ENCODE measurements at regions not wholly inside any gene's neighbourhood (a gene's known extent, or its start where the extent isn't known, plus 50 kb on each side); places are given as distances from the start of the nearest gene placed in this dataset.

DNA sequence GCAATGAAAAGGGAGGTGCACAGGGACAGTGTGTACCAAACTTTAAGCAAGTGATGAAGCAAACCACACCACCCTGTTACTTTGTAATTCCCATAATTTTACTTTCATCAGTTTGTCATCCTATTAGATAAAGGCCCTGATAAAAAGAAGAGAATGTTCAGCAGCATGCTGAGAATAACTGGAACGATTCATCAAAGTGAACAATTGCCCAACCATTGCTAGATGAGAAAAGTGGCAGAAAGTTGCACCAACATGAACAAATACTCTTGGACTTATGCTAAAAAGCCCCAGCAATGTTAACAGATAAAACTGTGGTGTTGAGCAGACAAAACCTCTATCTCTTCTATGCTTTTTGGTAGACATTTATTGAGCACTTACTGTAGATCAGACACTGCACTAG is 75.5 kb upstream of the PCGF5 start:
- no peak overlapping the region for H2AFZ ChIP-seq (ENCODE audit: low read depth)
- no peaks in the 10 kb centered on the region for H3F3A ChIP-seq (replicated peaks; ENCODE audit: insufficient read depth)
- no peaks in the 10 kb centered on the region for H3K9me3 ChIP-seq
- H3K9ac ChIP-seq, result no peak overlapping the region
- POLR2A ChIA-PET, result no interaction called here
- CTCF ChIA-PET, result no interaction called here
- H3K27me3 ChIP-seq (ENCODE audit: insufficient read depth), result no peaks in the 10 kb centered on the region
- DNase-seq, result no peak
- no peaks in the 10 kb centered on the region for H3K4me1 ChIP-seq (ENCODE audit: control insufficient read depth in 1 of 2, insufficient read depth in 2 of 2, low read depth in 1 of 2, low read length in 1 of 2)
- no peaks in the 10 kb centered on the region for H3K36me3 ChIP-seq (replicated peaks in 1 of 2; ENCODE audit: control insufficient read depth in 1 of 2, insufficient read depth in 2 of 2, low read length in 1 of 2)
- no peak overlapping the region for H3K4me2 ChIP-seq
- WGBS (ENCODE audit: low lambda C conversion rate), result 57% methylated on average over 1 of the region's 1 CpG
- H3K27ac ChIP-seq (ENCODE audit: low read depth in 2 of 2, low read length in 1 of 2), result no peak overlapping the region
- H3K9me2 ChIP-seq, result no peaks in the 10 kb centered on the region
- H4K20me1 ChIP-seq (ENCODE audit: insufficient read depth), result no peaks in the 10 kb centered on the region
- TF ChIP-seq REST (IDR thresholded peaks at IDR 0.05; ENCODE audit: low read depth, low read length) (no peak), FOXJ3 (CRISPR knock-in tag; IDR thresholded peaks at IDR 0.05) (no peak), RXRA (IDR thresholded peaks at IDR 0.05; ENCODE audit: borderline replicate concordance, low read depth) (no peak), GABPA (IDR thresholded peaks at IDR 0.05; ENCODE audit: low read depth) (no peak), FOXM1 (IDR thresholded peaks at IDR 0.05; ENCODE audit: low read depth) (no peak), YY1 (IDR thresholded peaks at IDR 0.05; ENCODE audit: low read depth) (no peak), SMC3 (IDR thresholded peaks at IDR 0.05; ENCODE audit: low read depth, low read length) (no peak), GATA2 (CRISPR knock-in tag; IDR thresholded peaks at IDR 0.05) (no peak), TAF1 (IDR thresholded peaks at IDR 0.05; ENCODE audit: borderline replicate concordance, low read depth, low read length) (no peak), JUND (IDR thresholded peaks at IDR 0.05) (no peak), CTCF (IDR thresholded peaks at IDR 0.05) (no peak), SIN3A (IDR thresholded peaks at IDR 0.05; ENCODE audit: borderline replicate concordance, low read depth, low read length) (no peak), TEAD4 (IDR thresholded peaks at IDR 0.05; ENCODE audit: borderline replicate concordance, insufficient read depth) (no peak)
- TF ChIP-seq, protein P1, sequence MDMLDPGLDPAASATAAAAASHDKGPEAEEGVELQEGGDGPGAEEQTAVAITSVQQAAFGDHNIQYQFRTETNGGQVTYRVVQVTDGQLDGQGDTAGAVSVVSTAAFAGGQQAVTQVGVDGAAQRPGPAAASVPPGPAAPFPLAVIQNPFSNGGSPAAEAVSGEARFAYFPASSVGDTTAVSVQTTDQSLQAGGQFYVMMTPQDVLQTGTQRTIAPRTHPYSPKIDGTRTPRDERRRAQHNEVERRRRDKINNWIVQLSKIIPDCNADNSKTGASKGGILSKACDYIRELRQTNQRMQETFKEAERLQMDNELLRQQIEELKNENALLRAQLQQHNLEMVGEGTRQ (IDR thresholded peaks at IDR 0.05; ENCODE audit: borderline replicate concordance, low read depth, low read length), result no peak
- TF ChIP-seq, protein P2, sequence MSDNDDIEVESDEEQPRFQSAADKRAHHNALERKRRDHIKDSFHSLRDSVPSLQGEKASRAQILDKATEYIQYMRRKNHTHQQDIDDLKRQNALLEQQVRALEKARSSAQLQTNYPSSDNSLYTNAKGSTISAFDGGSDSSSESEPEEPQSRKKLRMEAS (IDR thresholded peaks at IDR 0.05; ENCODE audit: low read depth), result no peak
- H3K4me3 ChIP-seq (ENCODE audit: low read depth in 2 of 2, low read length in 1 of 2), result no peak overlapping the region
- H3K79me2 ChIP-seq (ENCODE audit: insufficient read depth), result no peaks in the 10 kb centered on the region

Data from SK-N-SH (cell line).